Tibial nerve (tissue), 4 donors: ENCODE measurements at regions not wholly inside any gene's neighbourhood (a gene's known extent, or its start where the extent isn't known, plus 50 kb on each side); places are given as distances from the start of the nearest gene placed in this dataset.

Source experiments
- DNase-seq, 2 donors: peaks; one replicate each; pipeline ENCODE4 v3.0.0-alpha.2; 2019; ENCODE audit warnings: low spot score in 2 of 2
- H3K27ac ChIP-seq, 4 donors: fragments of 200-600 bp; sonication (generic) in 3 of 4; one replicate each; pipeline ENCODE4 v1.5.1; 2017 to 2019; ENCODE audit warnings: mild to moderate bottlenecking in 1 of 4
- H3K27me3 ChIP-seq, 2 donors: fragments of 200-600 bp; sonication (generic) in 1 of 2; one replicate each; pipeline versions ENCODE4 v1.5.1 to v1.6.0; 2017 to 2019
- H3K36me3 ChIP-seq, 3 donors: fragments of 200-600 bp; sonication (generic); one replicate each; pipeline ENCODE4 v1.5.1; 2018 to 2019
- H3K4me1 ChIP-seq, 4 donors: fragments of 200-600 bp; sonication (generic) in 3 of 4; one replicate each; pipeline ENCODE4 v1.5.1; 2017 to 2019
- H3K4me3 ChIP-seq, 4 donors: fragments of 200-600 bp; sonication (generic) in 3 of 4; one replicate each; pipeline ENCODE4 v1.5.1; 2017 to 2019; ENCODE audit warnings: mild to moderate bottlenecking in 1 of 4, moderate library complexity in 1 of 4
- H3K9me3 ChIP-seq, 4 donors: fragments of 200-600 bp; sonication (generic) in 3 of 4; one replicate each; pipeline ENCODE4 v1.5.1; 2017 to 2019
- CTCF ChIP-seq, 5 experiments: fragments of 200-600 bp in 3 of 5; fragments of 450-650 bp in 2 of 5; sonication (generic) in 3 of 5; IDR thresholded peaks; one replicate each; pipeline ENCODE4 v1.5.1; 2016 to 2019; ENCODE audit warnings: antibody characterized with exemption in 5 of 5, mild to moderate bottlenecking in 3 of 5, moderate library complexity in 2 of 5
- EP300 ChIP-seq, 2 donors: sonication (generic); formaldehyde crosslinking; IDR thresholded peaks; one replicate each; pipeline ENCODE4 v1.6.1; 2017; ENCODE audit warnings: antibody characterized with exemption in 2 of 2, mild to moderate bottlenecking in 1 of 2
- POLR2A ChIP-seq, 2 donors: fragments of 450-650 bp; IDR thresholded peaks; one replicate each; pipeline ENCODE4 v1.6.1; 2017; ENCODE audit warnings: antibody characterized with exemption in 2 of 2, mild to moderate bottlenecking in 2 of 2, moderate library complexity in 2 of 2
- WGBS, 2 donors: methylation state at CpG; one replicate each; pipeline ENCODE4 v1.1.5; 2018; 5-methylcytosine and 5-hydroxymethylcytosine counted together

GRCh38 chr2:143908843-143909242 lies 611.1 kb downstream of the ZEB2 start:
- WGBS, 2 donors, result 86 to 87% methylated on average over 7 of the region's 7 CpGs
- Histone ChIP-seq H3K4me1 (peaks cover 0 to under 1% (median 0%) of the 10 kb centered on the region in 4 donors), H3K27ac (no peak overlapping the region), H3K36me3 (no peaks in the 10 kb centered on the region), H3K9me3 (no peaks in the 10 kb centered on the region), H3K27me3 (no peaks in the 10 kb centered on the region), H3K4me3 (no peak overlapping the region)
- TF ChIP-seq EP300 (IDR thresholded peaks at IDR 0.05) (no peak), POLR2A (IDR thresholded peaks at IDR 0.05) (no peak), CTCF (IDR thresholded peaks at IDR 0.05) (no peak)
- no peak for DNase-seq

- Histone ChIP-seq H3K9me3 (no peaks in the 10 kb centered on the region), H3K4me1 (peaks cover 0 to 9% (median 0%) of the 10 kb centered on the region in 4 donors), H3K27me3 (no peaks in the 10 kb centered on the region), H3K27ac (no peak overlapping the region), H3K4me3 (no peak overlapping the region), H3K36me3 (no peaks in the 10 kb centered on the region)
- 88 to 96% methylated on average over 7 of the region's 7 CpGs for WGBS, 2 donors
- TF ChIP-seq CTCF (IDR thresholded peaks at IDR 0.05) (no peak), POLR2A (IDR thresholded peaks at IDR 0.05) (no peak), EP300 (IDR thresholded peaks at IDR 0.05) (no peak)
- no peak for DNase-seq
Measured at GRCh38 chr2:143907801-143908200, 612.1 kb downstream of the ZEB2 start.

- no peak for DNase-seq
- Histone ChIP-seq H3K4me3 (no peak overlapping the region), H3K9me3 (no peaks in the 10 kb centered on the region), H3K36me3 (no peaks in the 10 kb centered on the region), H3K27ac (no peak overlapping the region), H3K27me3 (no peaks in the 10 kb centered on the region), H3K4me1 (peaks cover 0 to 11% (median 0%) of the 10 kb centered on the region in 4 donors)
- 92 to 95% methylated on average over 4 of the region's 4 CpGs for WGBS, 2 donors
- TF ChIP-seq EP300 (IDR thresholded peaks at IDR 0.05) (no peak), CTCF (IDR thresholded peaks at IDR 0.05) (no peak), POLR2A (IDR thresholded peaks at IDR 0.05) (no peak)
Measured at GRCh38 chr2:143906850-143907249, 613.1 kb downstream of the ZEB2 start.

- no peaks in the 10 kb centered on the region for H3K27me3 ChIP-seq
- no peak overlapping the region for H3K4me3 ChIP-seq
- peaks cover 0 to 11% (median 0%) of the 10 kb centered on the region in 4 donors for H3K4me1 ChIP-seq
- H3K9me3 ChIP-seq, result no peaks in the 10 kb centered on the region
- TF ChIP-seq CTCF (IDR thresholded peaks at IDR 0.05) (no peak), POLR2A (IDR thresholded peaks at IDR 0.05) (no peak), EP300 (IDR thresholded peaks at IDR 0.05) (no peak)
- 90 to 93% methylated on average over 4 of the region's 4 CpGs for WGBS, 2 donors
- H3K27ac ChIP-seq, result no peak overlapping the region
- no peaks in the 10 kb centered on the region for H3K36me3 ChIP-seq
- no peak for DNase-seq
Measured at GRCh38 chr2:143905587-143905986, 614.3 kb downstream of the ZEB2 start.

GRCh38 chr2:143903172-143903856 lies 616.6 kb downstream of the ZEB2 start:
- DNase-seq, result no peak
- no peak for TF ChIP-seq CTCF (IDR thresholded peaks at IDR 0.05)
- no peak for TF ChIP-seq EP300 (IDR thresholded peaks at IDR 0.05)
- no peak for TF ChIP-seq POLR2A (IDR thresholded peaks at IDR 0.05)
- 60 to 67% methylated on average over 5 of the region's 5 CpGs for WGBS, 2 donors
- Histone ChIP-seq H3K27ac (no peak overlapping the region), H3K27me3 (no peaks in the 10 kb centered on the region), H3K4me1 (peaks cover 0 to 11% (median 0%) of the 10 kb centered on the region in 4 donors), H3K36me3 (no peaks in the 10 kb centered on the region), H3K9me3 (no peaks in the 10 kb centered on the region), H3K4me3 (no peak overlapping the region)
